ENCODE measurements at regions not wholly inside any gene's neighbourhood (a gene's known extent, or its start where the extent isn't known, plus 50 kb on each side); places are given as distances from the start of the nearest gene placed in this dataset.

DNA sequence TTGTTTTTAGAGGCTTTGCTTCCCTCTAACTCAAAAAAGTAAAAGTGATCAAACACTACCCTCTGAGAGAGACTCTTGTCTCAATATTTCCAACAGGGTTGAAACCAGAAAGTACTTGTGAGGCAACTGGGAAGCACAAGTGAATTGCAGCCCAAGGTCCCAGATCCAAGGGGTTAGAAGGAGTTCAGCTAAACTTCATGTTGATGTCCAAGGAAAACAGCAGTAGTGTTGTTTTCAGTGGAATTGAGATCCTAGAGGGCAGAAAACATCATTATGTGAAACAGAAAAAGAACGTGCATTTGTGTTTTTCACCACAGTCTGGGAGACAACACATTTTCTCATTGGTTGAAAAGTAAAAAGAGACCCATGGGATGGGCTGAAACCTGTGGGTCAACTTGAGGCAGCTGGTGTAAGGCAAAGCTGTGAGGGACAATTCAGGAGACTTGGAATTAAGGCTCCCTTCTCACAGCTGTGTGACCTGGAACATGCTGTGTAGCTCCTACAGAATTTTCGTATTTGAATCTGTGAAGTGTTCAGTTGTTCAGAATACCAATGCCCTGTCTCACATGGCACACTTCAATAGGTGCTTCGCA is 508.3 kb downstream of the BMP2 start:
- ATAC-seq (ENCODE audit: insufficient read depth, low FRiP score) (no peak), DNase-seq (no peak)
- H3K4me1 ChIP-seq (ENCODE audit: control insufficient read depth in 5 of 5, insufficient read depth in 5 of 5, low read length in 5 of 5), result no peaks in the 10 kb centered on the region
- no peak overlapping the region for H3K4me3 ChIP-seq
- 86% methylated on average over 3 of the region's 3 CpGs for WGBS, 2 donors
- no peak overlapping the region for H3K27ac ChIP-seq (ENCODE audit: low read depth in 1 of 2, low read length in 1 of 2)
- TF ChIP-seq, protein P1, sequence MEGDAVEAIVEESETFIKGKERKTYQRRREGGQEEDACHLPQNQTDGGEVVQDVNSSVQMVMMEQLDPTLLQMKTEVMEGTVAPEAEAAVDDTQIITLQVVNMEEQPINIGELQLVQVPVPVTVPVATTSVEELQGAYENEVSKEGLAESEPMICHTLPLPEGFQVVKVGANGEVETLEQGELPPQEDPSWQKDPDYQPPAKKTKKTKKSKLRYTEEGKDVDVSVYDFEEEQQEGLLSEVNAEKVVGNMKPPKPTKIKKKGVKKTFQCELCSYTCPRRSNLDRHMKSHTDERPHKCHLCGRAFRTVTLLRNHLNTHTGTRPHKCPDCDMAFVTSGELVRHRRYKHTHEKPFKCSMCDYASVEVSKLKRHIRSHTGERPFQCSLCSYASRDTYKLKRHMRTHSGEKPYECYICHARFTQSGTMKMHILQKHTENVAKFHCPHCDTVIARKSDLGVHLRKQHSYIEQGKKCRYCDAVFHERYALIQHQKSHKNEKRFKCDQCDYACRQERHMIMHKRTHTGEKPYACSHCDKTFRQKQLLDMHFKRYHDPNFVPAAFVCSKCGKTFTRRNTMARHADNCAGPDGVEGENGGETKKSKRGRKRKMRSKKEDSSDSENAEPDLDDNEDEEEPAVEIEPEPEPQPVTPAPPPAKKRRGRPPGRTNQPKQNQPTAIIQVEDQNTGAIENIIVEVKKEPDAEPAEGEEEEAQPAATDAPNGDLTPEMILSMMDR (IDR thresholded peaks at IDR 0.05; ENCODE audit: control extremely low read depth, extremely low read depth), result no peak
- no peak overlapping the region for H3K9ac ChIP-seq (ENCODE audit: insufficient read depth in 1 of 2, low read length in 2 of 2)
- H3K36me3 ChIP-seq (ENCODE audit: control insufficient read depth in 4 of 4, insufficient read depth in 4 of 4, low read length in 4 of 4), result no peaks in the 10 kb centered on the region
- H3K27me3 ChIP-seq (ENCODE audit: control insufficient read depth in 3 of 3, insufficient read depth in 3 of 3, low read length in 2 of 3), result no peaks in the 10 kb centered on the region
- no peaks in the 10 kb centered on the region for H3K9me3 ChIP-seq (ENCODE audit: control insufficient read depth in 4 of 4, insufficient read depth in 3 of 4, low read length in 3 of 4)

DNA sequence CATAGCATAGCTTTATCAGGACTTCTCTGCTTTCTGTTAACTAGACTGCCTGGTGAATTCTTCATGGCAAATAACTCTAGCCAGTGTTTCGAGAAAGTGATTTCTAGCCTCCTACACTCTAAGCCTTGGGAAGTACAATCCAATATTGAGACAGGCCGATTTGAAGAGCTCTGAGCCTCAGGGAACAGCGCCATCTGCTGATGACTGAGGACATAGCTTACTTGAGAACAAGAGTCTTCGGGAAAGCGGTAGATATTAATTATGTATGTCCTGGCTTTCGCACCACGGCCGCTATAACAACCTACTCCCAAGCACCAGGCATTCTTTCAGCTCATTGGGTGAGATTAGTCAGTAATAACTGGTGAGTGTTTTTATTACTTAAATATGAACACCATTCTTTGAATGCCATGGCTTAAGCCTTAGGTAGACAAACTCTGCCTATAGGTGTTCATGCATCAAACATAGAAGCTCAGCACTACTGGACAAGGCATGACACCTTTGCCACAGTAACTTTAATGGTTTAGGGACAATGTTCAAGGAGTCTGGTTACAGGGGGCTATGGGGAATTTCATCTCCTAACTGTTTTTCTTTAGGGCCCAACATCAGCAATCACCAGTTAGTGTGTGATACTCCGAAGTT is 518.6 kb downstream of the BMP2 start:
- Histone ChIP-seq H3K4me1 (ENCODE audit: control insufficient read depth in 5 of 5, insufficient read depth in 5 of 5, low read length in 5 of 5) (no peaks in the 10 kb centered on the region), H3K27me3 (ENCODE audit: control insufficient read depth in 3 of 3, insufficient read depth in 3 of 3, low read length in 2 of 3) (peaks cover 0 to 2% (median 0%) of the 10 kb centered on the region in 3 donors), H3K27ac (ENCODE audit: low read depth in 1 of 2, low read length in 1 of 2) (no peak overlapping the region), H3K4me3 (no peak overlapping the region), H3K36me3 (ENCODE audit: control insufficient read depth in 4 of 4, insufficient read depth in 4 of 4, low read length in 4 of 4) (no peaks in the 10 kb centered on the region), H3K9me3 (ENCODE audit: control insufficient read depth in 4 of 4, insufficient read depth in 3 of 4, low read length in 3 of 4) (no peaks in the 10 kb centered on the region), H3K9ac (ENCODE audit: insufficient read depth in 1 of 2, low read length in 2 of 2) (no peak overlapping the region)
- 20% methylated on average over 9 of the region's 9 CpGs for WGBS, 2 donors
- TF ChIP-seq, protein P1 (IDR thresholded peaks at IDR 0.05; ENCODE audit: control extremely low read depth, extremely low read depth), result peak; percentile 60
- DNase-seq (peak; percentile 86 to 95 (median 92)), ATAC-seq (ENCODE audit: insufficient read depth, low FRiP score) (peak; percentile 67)

DNA sequence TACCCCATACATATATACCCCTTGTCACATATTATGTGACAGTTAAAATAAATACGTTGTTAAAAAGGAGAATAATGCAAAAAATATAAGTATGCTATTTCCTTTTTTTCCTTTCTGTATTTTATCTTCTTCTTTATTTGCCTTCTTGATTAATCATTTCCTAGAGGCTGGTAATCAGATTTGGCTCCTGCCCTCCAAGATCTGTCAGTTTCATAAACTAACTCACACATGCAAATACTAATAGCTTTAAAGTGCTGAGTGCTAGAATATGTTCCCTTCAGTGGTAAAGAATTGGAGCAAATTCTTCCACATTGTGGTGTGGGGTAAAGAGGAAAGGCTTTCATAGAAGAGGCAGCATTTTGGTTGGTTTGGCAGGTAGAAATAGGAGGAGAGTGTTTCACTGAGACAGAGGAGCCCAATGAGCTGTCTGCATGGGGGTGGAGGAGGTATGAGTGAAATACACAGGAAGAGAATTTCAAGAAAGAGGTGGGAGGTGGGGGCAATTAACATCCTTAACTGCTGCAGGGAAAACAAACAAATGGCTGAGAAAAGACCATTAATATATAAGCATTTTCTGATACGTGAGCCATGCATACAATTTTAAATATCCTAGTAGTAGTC is 523.9 kb downstream of the BMP2 start:
- H3K4me1 ChIP-seq (ENCODE audit: control insufficient read depth in 5 of 5, insufficient read depth in 5 of 5, low read length in 5 of 5), result no peaks in the 10 kb centered on the region
- no peak for DNase-seq
- ATAC-seq (ENCODE audit: insufficient read depth, low FRiP score), result no peak
- no peak overlapping the region for H3K4me3 ChIP-seq
- no peaks in the 10 kb centered on the region for H3K9me3 ChIP-seq (ENCODE audit: control insufficient read depth in 4 of 4, insufficient read depth in 3 of 4, low read length in 3 of 4)
- TF ChIP-seq, protein P1 (IDR thresholded peaks at IDR 0.05; ENCODE audit: control extremely low read depth, extremely low read depth), result no peak
- no peaks in the 10 kb centered on the region for H3K36me3 ChIP-seq (ENCODE audit: control insufficient read depth in 4 of 4, insufficient read depth in 4 of 4, low read length in 4 of 4)
- H3K27ac ChIP-seq (ENCODE audit: low read depth in 1 of 2, low read length in 1 of 2), result no peak overlapping the region
- H3K27me3 ChIP-seq (ENCODE audit: control insufficient read depth in 3 of 3, insufficient read depth in 3 of 3, low read length in 2 of 3), result peaks cover 0 to 2% (median 0%) of the 10 kb centered on the region in 3 donors
- H3K9ac ChIP-seq (ENCODE audit: insufficient read depth in 1 of 2, low read length in 2 of 2), result no peak overlapping the region
- 30 to 55% methylated on average over 2 of the region's 2 CpGs for WGBS, 2 donors

All from lung (tissue), 11 donors.